Islet of Langerhans (tissue), 1 donor: ENCODE measurements at regions not wholly inside any gene's neighbourhood (a gene's known extent, or its start where the extent isn't known, plus 50 kb on each side); places are given as distances from the start of the nearest gene placed in this dataset.

ENCODE experiments used
- FAIRE-seq: peaks from one replicate; lab custom pipeline; 2011; peaks lifted over from hg19 to GRCh38; lab: Jason Lieb, UNC

DNA sequence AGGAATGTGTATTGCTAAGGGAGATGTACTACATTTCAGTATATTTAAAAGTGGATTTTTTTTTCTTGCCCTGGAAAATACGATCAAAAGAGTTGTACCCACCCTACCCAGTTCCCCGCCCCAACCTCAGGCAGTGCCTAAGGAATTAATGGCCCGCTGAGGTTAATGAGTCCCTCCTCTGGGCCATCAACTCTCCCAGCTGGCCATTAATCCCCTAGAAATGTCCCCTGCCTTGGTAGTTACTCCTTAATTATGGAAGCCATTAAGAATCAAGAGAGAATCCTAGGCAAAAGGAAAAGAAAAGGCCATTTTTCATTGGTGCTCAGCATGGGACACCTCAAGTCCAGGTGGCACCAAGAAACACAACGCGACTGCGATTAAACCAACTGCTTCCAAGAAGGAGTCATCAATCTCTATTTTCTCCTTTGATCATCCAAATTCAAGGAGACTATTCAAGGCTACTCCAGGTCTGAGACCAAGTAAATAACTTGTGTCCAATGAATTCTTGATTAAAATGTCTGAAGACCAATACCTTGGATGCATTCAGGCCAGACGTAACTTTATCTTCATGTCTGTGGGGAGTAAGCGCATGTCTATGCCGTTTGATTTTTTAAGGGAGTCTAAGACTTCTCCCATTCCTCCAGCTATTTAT is 1962.2 kb upstream of the WWC1 start:
- no peak for FAIRE-seq

DNA sequence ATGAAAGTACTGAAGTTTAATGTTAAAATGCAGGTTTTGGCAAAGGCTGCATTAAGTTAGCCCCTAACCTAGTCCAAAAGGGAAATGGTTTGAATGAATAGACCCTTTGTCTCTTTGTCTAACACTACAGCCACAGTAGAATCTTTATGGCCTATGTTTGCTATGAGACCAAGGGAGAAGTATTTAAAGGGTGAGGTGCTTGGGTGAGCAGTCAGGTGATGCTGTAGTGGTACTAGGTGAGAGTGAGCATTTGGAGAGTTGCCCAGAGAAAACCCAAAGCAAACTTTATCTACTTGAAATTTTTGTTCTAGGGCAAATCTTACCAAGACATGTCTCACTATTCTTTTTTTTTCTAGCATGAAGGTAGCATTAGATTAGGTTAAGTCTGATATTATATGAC is 1961.4 kb upstream of the WWC1 start:
- FAIRE-seq: no peak

DNA sequence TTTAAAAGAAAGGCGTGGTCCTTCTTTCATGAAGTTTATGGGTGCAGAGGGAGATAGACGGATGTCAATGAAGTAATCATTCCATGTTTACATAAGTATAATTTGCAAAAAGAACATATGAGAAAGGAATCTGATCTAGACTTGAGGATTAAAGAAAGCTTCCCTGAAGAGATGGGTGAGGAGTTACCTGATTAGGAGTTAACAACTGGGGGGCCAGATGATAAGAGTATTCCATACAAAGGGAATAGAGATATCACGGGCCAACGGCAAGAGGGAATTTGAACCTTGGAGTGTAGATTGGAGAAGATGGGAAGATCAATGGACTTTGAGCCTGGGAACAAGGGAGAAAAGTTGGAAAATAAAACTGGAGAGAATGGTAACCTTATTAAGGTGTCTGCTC is 1959.9 kb upstream of the WWC1 start:
- FAIRE-seq: no peak

DNA sequence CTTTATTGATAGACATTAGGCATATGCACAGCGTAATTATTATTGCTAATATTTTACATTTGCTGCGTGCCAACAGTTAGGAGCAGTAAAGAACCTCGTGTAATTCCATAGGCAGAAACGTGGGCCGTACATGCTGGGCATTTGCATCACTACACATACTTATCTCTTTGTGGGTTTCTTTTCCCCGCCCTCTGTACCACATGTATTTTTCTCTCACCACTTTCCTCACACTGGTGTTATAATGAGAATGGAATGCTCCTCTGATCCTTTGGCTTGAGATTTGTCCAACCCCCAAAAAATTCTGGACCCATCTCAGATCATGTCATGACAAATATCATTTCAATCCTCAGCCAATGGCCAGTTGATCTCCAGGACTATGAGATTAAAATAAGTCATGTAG is 1952.6 kb upstream of the WWC1 start:
- no peak for FAIRE-seq

DNA sequence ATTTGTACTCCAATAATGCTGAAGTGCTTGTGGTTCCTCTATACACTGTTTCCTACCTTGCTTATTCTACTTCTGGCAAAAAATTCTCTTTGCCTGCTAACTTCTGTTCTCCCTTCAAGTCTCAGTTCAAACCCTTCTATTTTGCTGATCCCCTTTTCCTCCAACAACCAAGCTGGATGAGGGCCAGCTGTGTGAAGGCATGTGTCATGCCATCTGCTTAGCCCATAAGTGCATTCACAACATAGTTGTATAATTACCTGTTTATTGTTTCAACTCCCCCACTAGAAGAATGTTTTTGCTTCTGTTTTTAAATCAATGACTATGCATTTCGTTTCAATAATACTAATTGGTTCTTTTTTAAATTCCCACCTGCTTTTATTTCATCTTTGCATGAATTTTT is 1951.4 kb upstream of the WWC1 start:
- FAIRE-seq: no peak

DNA sequence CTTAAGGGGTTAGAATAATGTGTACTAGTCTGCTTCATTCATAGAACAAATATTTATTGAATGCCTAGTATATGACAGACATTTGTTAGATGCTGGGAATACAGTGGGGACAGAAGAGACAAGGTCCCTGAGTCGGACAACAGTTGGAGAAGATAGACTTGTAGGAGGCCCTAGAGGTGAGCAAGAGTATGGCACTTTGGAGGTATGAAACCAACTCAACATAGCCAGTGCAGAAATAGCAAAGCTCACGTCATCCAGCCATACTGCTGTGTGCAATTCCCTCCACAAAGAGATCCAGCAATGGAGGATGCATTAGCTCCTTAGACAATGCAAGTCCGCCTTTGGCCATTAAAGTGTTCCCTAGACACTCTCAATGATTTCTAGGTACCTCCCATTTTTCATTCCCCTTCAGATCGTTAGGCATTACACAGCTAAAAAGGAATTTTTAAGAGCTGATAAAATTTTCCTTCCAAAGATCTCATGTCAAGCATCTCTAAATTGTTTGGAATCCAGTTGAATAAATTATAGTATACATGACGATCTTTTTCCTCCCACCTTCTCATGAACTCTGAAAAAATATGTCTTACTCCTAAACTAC is 1949.6 kb upstream of the WWC1 start:
- no peak for FAIRE-seq

DNA sequence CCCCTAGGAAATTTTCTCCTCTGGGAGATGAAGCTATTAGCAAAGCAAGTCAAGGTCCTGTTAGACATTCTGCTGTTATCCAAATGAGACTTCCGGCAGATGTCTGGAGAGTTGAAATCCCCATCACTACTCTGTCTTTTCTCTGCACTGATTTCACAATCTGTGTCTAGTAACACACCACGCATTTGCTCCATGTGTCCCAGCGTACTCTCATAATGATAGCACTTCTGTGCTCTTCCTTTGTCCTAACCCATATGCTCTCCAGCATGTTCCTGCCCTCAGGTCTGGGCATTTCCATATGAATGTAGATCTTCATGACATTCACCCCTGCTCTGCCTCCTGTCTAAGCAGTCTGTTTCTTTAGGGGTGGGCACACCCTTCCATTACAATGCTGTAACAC is 1949.0 kb upstream of the WWC1 start:
- FAIRE-seq: no peak

DNA sequence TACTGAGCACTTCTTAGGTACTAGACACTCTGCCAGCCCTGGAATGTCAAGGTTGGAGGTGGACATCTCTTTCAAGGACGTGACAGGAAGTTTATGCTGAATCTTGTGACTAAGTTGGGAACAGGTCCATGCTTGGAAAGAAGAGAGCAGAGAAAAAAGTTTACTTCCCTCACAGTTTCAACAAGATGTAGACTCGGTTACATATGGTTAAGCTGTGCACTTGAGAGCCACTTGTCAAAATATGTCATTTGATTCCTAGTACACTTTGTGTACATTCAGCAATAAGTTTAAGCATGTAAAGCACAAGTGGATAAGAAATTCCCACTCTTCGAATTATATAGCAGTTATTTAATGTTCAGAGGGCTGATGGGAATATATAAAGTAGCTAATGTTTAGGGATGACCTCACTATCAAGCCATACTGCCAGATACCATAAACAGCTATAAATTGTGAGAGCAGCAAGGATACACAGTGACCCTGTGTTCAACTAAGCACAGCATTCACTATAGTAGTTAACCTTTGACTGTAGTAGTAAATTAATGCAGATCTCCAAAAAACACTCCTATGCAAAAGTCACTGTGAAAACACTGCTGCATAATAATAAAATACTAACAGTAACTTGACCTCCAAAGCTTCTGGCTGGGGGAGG is 1944.6 kb upstream of the WWC1 start:
- FAIRE-seq: no peak

DNA sequence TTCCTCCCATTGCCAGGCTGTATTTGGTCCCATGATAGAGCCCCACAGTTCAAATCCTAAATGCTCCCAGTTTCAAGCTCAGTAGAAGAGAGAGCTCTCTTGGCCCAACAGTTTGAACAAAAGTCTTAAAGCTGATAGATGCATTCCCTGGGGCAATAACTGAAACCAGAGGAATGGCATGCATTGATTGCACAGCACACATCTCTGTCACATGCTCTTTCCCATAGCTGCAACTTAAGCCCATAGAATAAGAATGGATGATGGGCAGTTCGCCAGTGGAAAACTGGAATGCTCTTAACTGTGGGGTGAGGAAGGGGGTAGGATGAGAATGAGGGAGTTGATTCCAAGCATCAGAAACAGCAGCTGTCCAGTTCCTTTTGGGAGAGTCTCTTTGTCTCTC is 1942.4 kb upstream of the WWC1 start:
- no peak for FAIRE-seq

DNA sequence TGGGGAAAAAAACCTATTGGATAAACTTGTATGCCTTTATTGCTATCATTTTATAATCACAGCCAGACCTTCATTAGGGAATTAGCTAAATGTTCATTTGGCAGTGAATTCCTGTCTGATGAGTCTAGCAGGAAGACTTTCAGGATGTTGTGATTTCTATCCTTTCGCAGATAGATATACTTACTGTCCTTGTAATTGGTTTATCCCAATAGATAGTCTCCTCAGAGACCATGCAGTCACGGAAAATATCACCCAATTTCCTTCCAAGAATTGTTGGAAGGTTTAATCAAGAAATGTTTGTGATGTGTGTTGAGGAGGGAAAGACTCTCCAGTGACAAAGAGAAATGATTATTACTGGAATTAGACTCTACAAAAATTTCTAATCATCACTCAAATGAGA is 1937.9 kb upstream of the WWC1 start:
- FAIRE-seq: no peak

DNA sequence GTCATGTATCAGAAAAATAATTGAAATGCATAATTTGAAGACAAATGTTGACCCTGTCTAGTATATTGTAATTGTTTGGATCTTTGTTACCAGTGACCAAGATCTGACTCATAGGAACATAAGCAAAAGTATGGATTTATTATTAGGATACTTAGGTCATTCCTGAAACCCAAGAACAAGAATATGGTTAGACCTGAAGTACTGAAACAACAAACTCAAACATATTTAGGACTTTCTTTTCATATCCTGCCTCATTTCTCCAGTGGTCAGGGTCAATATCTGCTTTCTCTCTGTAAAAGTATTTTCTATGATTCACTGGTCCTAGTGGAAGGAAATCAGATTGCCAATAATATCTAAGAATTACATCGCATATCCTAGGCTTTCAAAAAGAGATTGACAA is 1937.1 kb upstream of the WWC1 start:
- no peak for FAIRE-seq

DNA sequence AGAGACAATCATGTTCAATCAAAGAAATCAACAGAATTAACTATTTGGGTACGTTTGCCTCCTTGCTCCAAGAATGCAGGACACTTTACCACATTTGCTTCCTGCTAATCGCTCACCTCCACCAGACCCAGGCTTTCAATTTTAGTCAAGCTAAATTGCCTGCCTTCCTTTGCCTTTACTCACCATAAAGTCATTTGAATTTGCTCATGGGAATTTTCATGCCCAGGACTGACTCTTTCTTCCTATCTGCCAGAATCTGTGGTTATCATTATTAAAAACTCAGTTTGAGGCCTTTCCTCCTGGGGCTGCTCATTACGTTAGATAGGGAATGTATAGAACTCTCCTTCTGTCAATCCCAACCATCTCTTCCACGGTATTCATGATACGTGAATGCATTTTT is 1935.3 kb upstream of the WWC1 start:
- FAIRE-seq: no peak

DNA sequence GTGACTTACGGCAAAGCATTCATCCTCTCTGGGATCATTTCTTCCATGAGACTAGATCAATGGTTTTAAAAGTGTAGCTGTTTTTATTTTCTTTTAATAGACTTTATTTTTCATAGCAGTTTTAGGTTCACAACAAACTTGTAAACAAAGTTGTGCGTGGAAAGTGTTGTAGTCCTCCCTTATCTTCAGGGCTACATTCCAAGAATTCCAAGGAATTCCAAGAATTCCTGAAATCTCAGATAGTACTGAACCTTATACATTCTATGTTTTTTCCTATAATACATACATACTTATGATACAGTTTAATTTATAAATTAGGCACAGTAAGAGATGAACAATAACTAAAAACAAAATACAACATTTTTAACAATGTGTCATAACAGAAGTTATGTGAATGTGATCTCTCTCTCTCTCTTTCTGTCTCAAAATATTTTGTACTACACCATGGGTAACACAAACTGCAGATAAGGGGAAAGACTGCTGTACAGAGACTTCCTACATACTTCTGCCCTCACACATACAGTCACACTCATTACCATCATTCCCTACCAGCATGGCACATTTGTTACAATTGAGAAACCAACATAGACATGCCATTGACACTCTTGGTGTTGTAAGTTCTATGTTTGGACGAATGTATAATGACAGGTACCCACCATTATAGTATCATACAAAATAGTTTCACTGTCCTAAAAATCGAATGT is 1933.2 kb upstream of the WWC1 start:
- FAIRE-seq: no peak

DNA sequence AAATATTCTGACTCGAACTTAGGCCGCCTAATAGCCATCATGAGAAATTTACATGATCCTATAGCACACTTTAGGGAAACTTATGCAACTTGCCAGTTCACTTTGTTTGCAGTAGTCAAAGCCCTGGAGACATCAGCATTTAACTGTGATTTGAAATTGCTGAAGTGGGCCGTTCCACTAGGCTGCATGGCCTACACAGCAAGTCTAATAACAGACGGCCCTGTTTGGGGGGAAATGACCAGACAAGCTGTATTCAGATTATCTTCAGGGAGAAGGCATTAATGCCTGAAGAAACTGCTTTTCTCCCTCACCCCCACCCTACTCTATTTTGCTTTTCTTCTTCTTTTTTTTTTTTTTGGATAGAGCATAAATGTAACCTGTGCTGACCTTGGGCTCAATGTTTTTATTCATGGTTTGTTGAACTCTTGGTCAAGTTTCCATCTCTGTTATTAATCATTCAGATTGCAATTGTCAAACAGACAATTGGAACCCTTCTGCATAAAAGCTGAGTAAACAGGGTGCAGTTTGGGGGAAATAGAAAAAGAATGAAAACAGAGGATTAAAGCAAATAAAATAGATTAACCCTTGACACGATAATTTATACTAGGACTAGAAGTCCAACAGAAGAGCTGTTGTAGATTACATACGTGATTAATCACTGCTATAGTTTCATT is 1928.2 kb upstream of the WWC1 start:
- no peak for FAIRE-seq

DNA sequence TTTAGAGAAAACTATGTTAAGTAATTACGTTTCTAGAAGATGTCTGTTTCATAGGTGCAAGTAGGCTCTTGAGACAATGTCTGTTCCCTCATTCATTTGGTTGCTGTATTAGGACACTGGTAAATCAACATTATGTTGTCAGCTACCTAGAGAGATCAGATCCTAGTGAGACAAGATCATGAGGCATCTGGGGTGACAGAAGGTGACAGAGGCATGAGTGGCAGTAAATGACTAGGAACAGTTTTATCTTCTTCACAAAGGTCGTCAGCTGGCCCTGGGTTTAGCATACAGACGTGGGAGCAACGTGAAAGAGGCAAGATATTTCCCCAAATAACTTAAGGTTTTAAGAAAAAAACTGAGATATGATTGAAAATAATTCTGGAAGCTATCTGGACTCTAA is 1926.3 kb upstream of the WWC1 start:
- FAIRE-seq: no peak

DNA sequence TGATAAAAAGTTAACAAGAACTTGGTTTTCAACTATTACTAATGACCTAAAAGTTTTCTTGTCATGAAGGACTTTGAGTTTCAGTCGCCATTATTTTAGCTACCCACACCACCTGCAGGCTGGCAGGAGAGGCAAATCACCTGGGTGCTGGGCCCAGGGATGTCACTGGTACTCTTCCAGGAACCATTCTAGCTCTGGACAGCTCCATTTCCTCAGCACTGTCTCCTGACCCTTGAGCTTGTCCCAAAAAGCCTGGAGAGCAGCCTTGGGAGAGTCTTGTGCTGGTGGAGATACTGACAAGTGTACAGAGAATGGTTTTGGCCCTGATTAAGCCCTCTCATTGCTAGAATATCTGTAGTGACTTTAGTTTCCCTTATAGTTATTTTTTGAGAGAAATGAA is 1924.1 kb upstream of the WWC1 start:
- FAIRE-seq: no peak

DNA sequence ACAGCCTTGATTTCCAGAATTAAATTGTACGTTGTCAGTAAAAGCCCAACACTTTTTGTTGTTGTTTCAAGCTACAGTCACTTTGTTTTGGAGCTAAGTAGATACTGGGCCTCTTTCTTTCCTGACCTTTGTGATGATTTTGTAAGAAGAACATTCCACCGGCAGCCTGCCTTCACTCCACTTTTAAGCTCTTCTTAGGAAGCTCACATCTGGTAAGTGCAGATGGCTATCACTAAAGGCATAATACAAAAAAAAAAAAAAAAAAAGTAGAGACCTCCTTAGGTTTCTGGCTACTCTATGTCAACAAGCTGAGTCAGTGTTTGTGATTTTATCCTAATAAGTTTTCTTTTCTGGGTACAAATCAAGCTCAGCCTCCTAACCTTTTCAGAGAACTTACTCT is 1922.1 kb upstream of the WWC1 start:
- no peak for FAIRE-seq

DNA sequence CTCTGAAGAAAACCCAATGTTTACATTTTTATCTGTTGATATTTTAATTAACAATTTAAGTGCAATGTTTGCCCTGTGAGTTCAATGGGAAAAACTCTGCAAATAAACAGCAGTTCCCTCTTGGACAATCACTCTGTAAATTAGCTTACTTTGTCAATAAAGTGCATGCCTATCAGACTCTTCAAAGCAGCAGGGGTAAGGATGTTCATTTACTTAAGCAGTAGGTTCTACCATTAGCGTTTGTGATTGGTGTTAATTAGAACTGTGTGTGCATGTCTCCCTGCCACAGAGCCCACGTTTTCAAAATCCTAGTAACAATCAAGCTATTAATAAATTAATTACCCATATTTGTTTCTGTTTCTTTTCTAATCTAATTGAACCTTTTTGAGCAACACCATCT is 1921.6 kb upstream of the WWC1 start:
- no peak for FAIRE-seq

DNA sequence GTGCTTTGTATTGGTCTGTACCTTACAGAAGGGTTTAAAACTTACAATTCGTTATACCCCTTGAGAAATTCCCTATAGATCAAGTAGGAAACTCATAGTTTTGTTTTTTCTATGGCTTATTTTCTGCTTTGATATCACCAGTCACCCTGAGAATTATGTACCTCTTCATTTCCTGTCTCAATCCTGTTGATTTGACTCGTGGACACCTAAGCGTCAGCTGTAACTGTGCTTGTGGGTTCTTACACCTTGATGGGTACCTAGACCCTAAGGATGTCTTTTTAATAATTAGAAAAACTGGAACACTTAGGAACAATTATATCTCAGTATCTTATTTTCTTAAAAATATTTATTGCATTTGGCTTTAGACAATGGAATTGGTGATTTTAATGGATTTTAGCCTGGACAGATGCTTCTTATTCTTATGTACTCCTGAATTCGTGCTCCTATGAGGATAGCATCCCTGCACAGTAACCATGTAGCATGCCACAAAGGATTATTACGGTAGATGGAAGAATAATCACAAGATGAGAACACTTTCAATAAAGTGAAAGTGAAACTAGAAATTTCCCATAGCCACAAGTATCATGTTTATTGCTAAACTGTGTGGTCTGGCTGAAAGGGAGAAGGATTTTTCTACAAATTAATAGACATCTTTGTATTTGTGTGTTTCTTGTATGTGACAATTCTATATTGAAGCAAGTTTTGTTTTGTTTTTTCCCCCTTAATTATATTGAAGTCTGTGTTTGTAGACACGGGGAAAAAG is 1920.3 kb upstream of the WWC1 start:
- no peak for FAIRE-seq

DNA sequence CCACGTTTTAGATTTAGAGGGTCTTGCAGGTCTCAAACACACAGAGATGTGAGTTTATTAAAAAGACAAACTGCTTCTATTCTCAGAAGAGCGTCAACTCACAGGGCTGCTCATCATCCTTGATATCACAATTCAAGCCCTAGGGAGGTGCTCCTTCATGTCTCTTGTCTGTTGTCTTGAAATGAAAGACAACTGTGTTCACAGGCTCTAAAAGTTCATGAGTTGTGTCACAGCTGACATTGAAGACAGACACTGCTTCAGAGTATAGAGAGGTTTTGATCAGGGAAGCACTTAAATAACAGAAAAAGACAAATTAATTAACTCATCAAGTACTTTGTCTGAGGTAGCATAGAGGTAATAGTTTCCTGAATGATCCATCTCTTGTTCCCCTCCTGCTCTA is 1917.6 kb upstream of the WWC1 start:
- no peak for FAIRE-seq

DNA sequence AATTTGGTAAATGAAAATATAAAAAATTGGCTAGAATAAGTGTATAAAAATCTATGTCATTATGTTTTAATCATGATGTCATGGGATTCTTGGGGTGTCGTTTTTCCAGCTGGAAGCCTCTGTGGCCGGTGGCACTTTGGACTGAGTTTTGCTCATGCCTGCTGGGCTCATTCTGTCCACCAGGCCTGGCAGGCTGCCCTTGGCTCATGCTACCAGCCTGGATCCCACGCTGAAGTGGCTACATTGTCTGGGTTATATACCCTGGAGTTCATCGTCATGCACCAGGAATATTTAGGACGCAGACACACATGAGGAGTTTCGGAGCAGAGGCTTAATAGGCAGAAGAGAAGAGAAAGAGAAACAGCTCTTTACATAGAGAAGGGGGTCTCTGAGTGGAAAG is 1913.7 kb upstream of the WWC1 start:
- FAIRE-seq: no peak

DNA sequence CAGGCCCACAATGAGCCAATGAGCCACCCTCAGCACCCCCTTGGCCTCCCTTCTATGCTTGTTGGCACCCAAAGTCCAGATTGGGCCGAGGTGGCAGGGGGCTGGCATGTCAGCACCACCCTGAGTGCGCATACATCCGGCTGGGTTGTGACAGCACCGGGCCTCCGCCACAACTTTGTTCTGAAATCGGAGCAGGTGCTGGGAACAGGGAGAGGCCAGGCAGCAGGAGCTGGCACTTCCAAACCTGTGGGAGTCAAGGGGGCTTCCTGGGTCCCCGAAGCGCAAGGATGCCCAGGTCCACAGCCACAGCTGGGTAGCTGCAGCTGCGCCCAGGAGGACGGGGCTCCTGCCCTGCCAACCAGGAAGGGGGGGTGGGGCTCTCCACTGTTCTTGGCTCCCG is 1911.9 kb upstream of the WWC1 start:
- no peak for FAIRE-seq
